ENCODE measurements at regions not wholly inside any gene's neighbourhood (a gene's known extent, or its start where the extent isn't known, plus 50 kb on each side); places are given as distances from the start of the nearest gene placed in this dataset.
"Not testable (repeated sequence)": the region's sequence is repeated elsewhere in the genome, so short reads cannot be mapped to it uniquely, and the experiment has no call there.

GRCh38 chr5:7306556-7306955 lies 89.4 kb upstream of the ADCY2 start:
- DNase-seq: peak; percentile 35
- intact Hi-C loops (cut with micrococcal nuclease); ATAC-seq; CTCF ChIA-PET; H3K27ac Mint-ChIP-seq; POLR2A ChIA-PET; H3K4me1 Mint-ChIP-seq (ENCODE audit: low read depth); H3K36me3 Mint-ChIP-seq (ENCODE audit: low read depth); H3K9me3 Mint-ChIP-seq; H3K27me3 Mint-ChIP-seq; H3K4me3 Mint-ChIP-seq: not testable (repeated sequence)

GRCh38 chr5:7307709-7308108 lies 88.2 kb upstream of the ADCY2 start:
- intact Hi-C loops (cut with micrococcal nuclease); H3K9me3 Mint-ChIP-seq; CTCF ChIA-PET; POLR2A ChIA-PET; DNase-seq; H3K4me1 Mint-ChIP-seq (ENCODE audit: low read depth); H3K4me3 Mint-ChIP-seq; H3K36me3 Mint-ChIP-seq (ENCODE audit: low read depth); H3K27me3 Mint-ChIP-seq; H3K27ac Mint-ChIP-seq; ATAC-seq: not testable (repeated sequence)

GRCh38 chr5:7309715-7310114 lies 86.2 kb upstream of the ADCY2 start:
- ATAC-seq; H3K4me1 Mint-ChIP-seq (ENCODE audit: low read depth); H3K27ac Mint-ChIP-seq; H3K27me3 Mint-ChIP-seq; intact Hi-C loops (cut with micrococcal nuclease); H3K4me3 Mint-ChIP-seq; DNase-seq; CTCF ChIA-PET; H3K9me3 Mint-ChIP-seq; H3K36me3 Mint-ChIP-seq (ENCODE audit: low read depth); POLR2A ChIA-PET: not testable (repeated sequence)

- POLR2A ChIA-PET; H3K9me3 Mint-ChIP-seq; H3K4me1 Mint-ChIP-seq (ENCODE audit: low read depth); CTCF ChIA-PET; ATAC-seq; H3K27me3 Mint-ChIP-seq; H3K4me3 Mint-ChIP-seq; intact Hi-C loops (cut with micrococcal nuclease); H3K36me3 Mint-ChIP-seq (ENCODE audit: low read depth); H3K27ac Mint-ChIP-seq; DNase-seq: not testable (repeated sequence)
Measured at GRCh38 chr5:7310656-7311055, 85.3 kb upstream of the ADCY2 start.

GRCh38 chr5:7315118-7315517 lies 80.8 kb upstream of the ADCY2 start:
- ChIA-PET CTCF (no interaction called here), POLR2A (no interaction called here)
- no peaks in the 10 kb centered on the region for H3K9me3 Mint-ChIP-seq
- H3K4me1 Mint-ChIP-seq (ENCODE audit: low read depth): no peaks in the 10 kb centered on the region
- H3K4me3 Mint-ChIP-seq: no peak overlapping the region
- ATAC-seq: no peak
- no peak overlapping the region for H3K27ac Mint-ChIP-seq
- intact Hi-C loops (cut with micrococcal nuclease): no loop called here
- H3K27me3 Mint-ChIP-seq: no peaks in the 10 kb centered on the region
- TF ChIP-seq CTCF (IDR thresholded peaks at IDR 0.05): no peak
- DNase-seq: no peak
- no peaks in the 10 kb centered on the region for H3K36me3 Mint-ChIP-seq (ENCODE audit: low read depth)

- intact Hi-C loops (cut with micrococcal nuclease): no loop called here
- DNase-seq: no peak
- no peak for TF ChIP-seq CTCF (IDR thresholded peaks at IDR 0.05)
Measured at GRCh38 chr5:7317751-7318150, 78.2 kb upstream of the ADCY2 start.

GRCh38 chr5:7320701-7321301 lies 75.1 kb upstream of the ADCY2 start:
- no peak for TF ChIP-seq CTCF (IDR thresholded peaks at IDR 0.05)
- ATAC-seq (no peak), DNase-seq (no peak)
- Mint-ChIP-seq H3K27ac (no peak overlapping the region), H3K9me3 (no peaks in the 10 kb centered on the region), H3K36me3 (ENCODE audit: low read depth) (no peaks in the 10 kb centered on the region), H3K4me1 (ENCODE audit: low read depth) (no peaks in the 10 kb centered on the region), H3K27me3 (peaks cover 1% of the 10 kb centered on the region), H3K4me3 (no peak overlapping the region)
- intact Hi-C loops (cut with micrococcal nuclease): no loop called here
- ChIA-PET CTCF (no interaction called here), POLR2A (no interaction called here)

More at GRCh38 chr5:7317751-7318150, 78.2 kb upstream of the ADCY2 start:
- CTCF ChIA-PET: no interaction called here
- H3K27me3 Mint-ChIP-seq: no peaks in the 10 kb centered on the region
- H3K4me3 Mint-ChIP-seq: no peak overlapping the region
- H3K4me1 Mint-ChIP-seq (ENCODE audit: low read depth): no peaks in the 10 kb centered on the region
- H3K36me3 Mint-ChIP-seq (ENCODE audit: low read depth): no peaks in the 10 kb centered on the region
- POLR2A ChIA-PET: no interaction called here
- no peak overlapping the region for H3K27ac Mint-ChIP-seq
- no peak for ATAC-seq
- H3K9me3 Mint-ChIP-seq: no peaks in the 10 kb centered on the region

All from activated CD8-positive, alpha-beta T cell treated with anti-CD3 and anti-CD28 coated beads for 36 hours (primary cell).